ENCODE measurements at regions not wholly inside any gene's neighbourhood (a gene's known extent, or its start where the extent isn't known, plus 50 kb on each side); places are given as distances from the start of the nearest gene placed in this dataset.
A peak's percentile ranks its signal among the peaks of the same experiment; 100 is the strongest.

DNA sequence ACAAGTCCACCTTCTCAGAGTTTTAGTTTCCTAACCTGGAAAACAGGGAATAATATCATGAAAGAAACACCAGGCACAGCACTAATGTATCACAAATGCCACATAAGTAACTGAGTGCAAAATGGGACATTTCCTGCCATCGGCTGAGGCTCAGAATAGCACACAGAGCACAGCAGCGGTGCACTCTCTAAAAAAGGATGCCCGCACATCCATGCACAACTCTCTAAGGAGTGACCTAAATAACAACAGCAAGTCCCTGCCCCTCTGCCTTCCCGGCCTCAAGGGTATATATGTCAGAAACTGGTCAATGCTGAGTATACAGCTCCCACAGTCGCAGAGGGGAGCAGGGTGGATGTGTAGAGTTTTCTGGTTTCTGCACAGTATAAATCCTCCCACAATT, 100.1 kb upstream of the ERG start:
- Histone ChIP-seq H3K27me3 (ENCODE audit: control insufficient read depth in 2 of 2, insufficient read depth in 2 of 2, low read length in 2 of 2) (peaks cover 11 to 30% of the 10 kb centered on the region in 2 experiments; a peak in 4 of 5 replicates), H3K4me2 (ENCODE audit: insufficient read depth, low read length) (no peak overlapping the region), H3K9ac (ENCODE audit: insufficient read depth in 1 of 2, low read depth in 2 of 2, low read length in 2 of 2) (peak overlapping the region in 1 of 2 experiments; percentile 55; a peak in 1 of 4 replicates), H3K9me1 (ENCODE audit: control insufficient read depth, insufficient read depth, low read length) (no peaks in the 10 kb centered on the region), H3K27ac (ENCODE audit: extremely low read depth, low read depth, low read length) (no peak overlapping the region), H3K9me3 (replicated peaks; ENCODE audit: control insufficient read depth, insufficient read depth, low read depth, low read length) (no peaks in the 10 kb centered on the region), H3K36me3 (ENCODE audit: control insufficient read depth, insufficient read depth, low read length) (no peaks in the 10 kb centered on the region), H4K20me1 (replicated peaks; ENCODE audit: control insufficient read depth, insufficient read depth, low read length) (no peaks in the 10 kb centered on the region; the same call in 1 of the 2 replicates), H3K4me3 (no peak overlapping the region), H3K79me2 (ENCODE audit: control insufficient read depth, insufficient read depth, low read length) (no peaks in the 10 kb centered on the region), H3K4me1 (replicated peaks in 1 of 2; ENCODE audit: control insufficient read depth in 2 of 2, insufficient read depth in 2 of 2, low read length in 2 of 2) (no peaks in the 10 kb centered on the region), H2AFZ (ENCODE audit: low read depth, low read length) (no peak overlapping the region)
- intact Hi-C loops (cut with micrococcal nuclease) (no loop called here), in situ Hi-C loops (cut with MboI) (no loop called here)
- no TSS peak for BruUV-seq (replicated peaks)
- ATAC-seq (no peak), DNase-seq (ENCODE audit: extremely low read depth in 1 of 4, low spot score in 3 of 4) (no peak), FAIRE-seq (no peak)
- 2% methylated on average over 5 of the region's 5 CpGs for whole genome bisulfite sequencing (ENCODE audit: insufficient coverage, low coverage, missing lambda C conversion rate)
- ChIA-PET CTCF (ENCODE audit: low intra/inter-chr PET ratio) (no interaction called here), POLR2A (no interaction called here)
- no peak for TF ChIP-seq HDAC8 (tag; IDR thresholded peaks at IDR 0.05)
- no peak for TF ChIP-seq ZNF444 (CRISPR knock-in tag; IDR thresholded peaks at IDR 0.05)
- TF ChIP-seq SMARCC2 (IDR thresholded peaks at IDR 0.05; ENCODE audit: low read depth): no peak
- no peak for TF ChIP-seq KDM5B (IDR thresholded peaks at IDR 0.05; ENCODE audit: insufficient replicate concordance, low read depth, low read length)
- no peak for TF ChIP-seq SP2 (IDR thresholded peaks at IDR 0.05; ENCODE audit: extremely low read depth, low read depth, low read length, poor library complexity, severe bottlenecking)
- TF ChIP-seq, protein P1, sequence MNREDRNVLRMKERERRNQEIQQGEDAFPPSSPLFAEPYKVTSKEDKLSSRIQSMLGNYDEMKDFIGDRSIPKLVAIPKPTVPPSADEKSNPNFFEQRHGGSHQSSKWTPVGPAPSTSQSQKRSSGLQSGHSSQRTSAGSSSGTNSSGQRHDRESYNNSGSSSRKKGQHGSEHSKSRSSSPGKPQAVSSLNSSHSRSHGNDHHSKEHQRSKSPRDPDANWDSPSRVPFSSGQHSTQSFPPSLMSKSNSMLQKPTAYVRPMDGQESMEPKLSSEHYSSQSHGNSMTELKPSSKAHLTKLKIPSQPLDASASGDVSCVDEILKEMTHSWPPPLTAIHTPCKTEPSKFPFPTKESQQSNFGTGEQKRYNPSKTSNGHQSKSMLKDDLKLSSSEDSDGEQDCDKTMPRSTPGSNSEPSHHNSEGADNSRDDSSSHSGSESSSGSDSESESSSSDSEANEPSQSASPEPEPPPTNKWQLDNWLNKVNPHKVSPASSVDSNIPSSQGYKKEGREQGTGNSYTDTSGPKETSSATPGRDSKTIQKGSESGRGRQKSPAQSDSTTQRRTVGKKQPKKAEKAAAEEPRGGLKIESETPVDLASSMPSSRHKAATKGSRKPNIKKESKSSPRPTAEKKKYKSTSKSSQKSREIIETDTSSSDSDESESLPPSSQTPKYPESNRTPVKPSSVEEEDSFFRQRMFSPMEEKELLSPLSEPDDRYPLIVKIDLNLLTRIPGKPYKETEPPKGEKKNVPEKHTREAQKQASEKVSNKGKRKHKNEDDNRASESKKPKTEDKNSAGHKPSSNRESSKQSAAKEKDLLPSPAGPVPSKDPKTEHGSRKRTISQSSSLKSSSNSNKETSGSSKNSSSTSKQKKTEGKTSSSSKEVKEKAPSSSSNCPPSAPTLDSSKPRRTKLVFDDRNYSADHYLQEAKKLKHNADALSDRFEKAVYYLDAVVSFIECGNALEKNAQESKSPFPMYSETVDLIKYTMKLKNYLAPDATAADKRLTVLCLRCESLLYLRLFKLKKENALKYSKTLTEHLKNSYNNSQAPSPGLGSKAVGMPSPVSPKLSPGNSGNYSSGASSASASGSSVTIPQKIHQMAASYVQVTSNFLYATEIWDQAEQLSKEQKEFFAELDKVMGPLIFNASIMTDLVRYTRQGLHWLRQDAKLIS (CRISPR knock-in tag; IDR thresholded peaks at IDR 0.05): no peak
- TF ChIP-seq CREB3 (tag; conservative IDR thresholded peaks at IDR 0.05; ENCODE audit: low read depth): no peak
- TF ChIP-seq HDAC6 (IDR thresholded peaks at IDR 0.05; ENCODE audit: low read depth, low read length): no peak
- no peak for TF ChIP-seq FOXO4 (CRISPR knock-in tag; IDR thresholded peaks at IDR 0.05)
- TF ChIP-seq POLR2AphosphoS2 (IDR thresholded peaks at IDR 0.05; ENCODE audit: low read length): no peak
- TF ChIP-seq PRMT5 (CRISPR knock-in tag; IDR thresholded peaks at IDR 0.05): no peak
- TF ChIP-seq SREBF1 (IDR thresholded peaks at IDR 0.05; ENCODE audit: borderline replicate concordance, low read depth, low read length): no peak
- TF ChIP-seq JUNB (CRISPR knock-in tag; conservative IDR thresholded peaks at IDR 0.05): no peak
- TF ChIP-seq RBM25 (IDR thresholded peaks at IDR 0.05; ENCODE audit: low read depth, low read length, severe bottlenecking): no peak
- no peak for TF ChIP-seq ARID1B (IDR thresholded peaks at IDR 0.05)
- no peak for TF ChIP-seq NFYB (IDR thresholded peaks at IDR 0.05; ENCODE audit: extremely low read depth, insufficient read length)
- no peak for TF ChIP-seq CBX2 (IDR thresholded peaks at IDR 0.05; ENCODE audit: insufficient read depth, low read length, poor library complexity, severe bottlenecking)
- TF ChIP-seq ZNF3 (CRISPR knock-in tag; IDR thresholded peaks at IDR 0.05): no peak
